ENCODE measurements at regions not wholly inside any gene's neighbourhood (a gene's known extent, or its start where the extent isn't known, plus 50 kb on each side); places are given as distances from the start of the nearest gene placed in this dataset.

- TF ChIP-seq EZH2 (IDR thresholded peaks at IDR 0.05; ENCODE audit: insufficient read depth, poor library complexity, severe bottlenecking) (no peak), EZH2phosphoT487 (IDR thresholded peaks at IDR 0.05; ENCODE audit: insufficient read depth, low read depth) (no peak)
Observed at GRCh38 chr14:84804468-84804867, 725.5 kb upstream of the FLRT2 start.
